ENCODE measurements at regions not wholly inside any gene's neighbourhood (a gene's known extent, or its start where the extent isn't known, plus 50 kb on each side); places are given as distances from the start of the nearest gene placed in this dataset.

DNA sequence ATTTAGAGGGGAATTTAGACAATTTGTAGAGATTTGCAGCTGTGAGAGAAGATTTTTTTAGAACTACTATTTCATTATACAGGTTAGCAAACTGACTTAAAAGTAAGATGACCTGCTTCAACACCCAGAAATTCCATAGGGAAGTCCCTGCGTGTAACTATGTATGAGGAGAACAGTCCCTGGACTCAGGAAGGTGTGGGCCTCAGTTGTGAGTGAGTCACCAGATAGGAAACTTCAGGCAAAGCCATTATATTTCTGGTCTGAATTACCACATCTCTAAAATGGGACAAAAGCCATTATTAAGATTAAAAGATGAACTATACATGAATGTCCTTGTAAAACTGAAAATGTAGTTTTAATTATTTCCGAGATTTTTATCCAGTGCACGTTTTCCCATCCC is 488.3 kb upstream of the GOLIM4 start:
- DNase-seq (ENCODE audit: low read depth), result no peak

DNA sequence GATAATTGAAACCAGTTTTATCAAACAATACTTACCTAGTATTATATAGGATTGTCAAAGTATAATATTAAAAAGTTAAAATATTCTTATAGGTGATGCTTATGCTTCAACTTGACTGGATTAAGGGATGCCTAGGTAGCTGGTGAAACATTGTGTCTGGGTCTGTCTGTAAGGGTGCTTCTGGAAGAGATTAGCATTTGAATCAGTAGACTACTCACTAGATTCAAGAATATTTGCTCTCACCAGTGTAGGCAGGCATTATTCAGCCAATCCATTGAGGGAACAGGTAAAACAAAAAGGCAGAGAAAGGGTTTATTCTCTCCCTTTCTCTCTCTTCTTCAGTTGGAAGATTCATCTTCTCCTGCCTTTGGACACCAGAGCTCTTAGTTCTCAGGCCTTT is 486.8 kb upstream of the GOLIM4 start:
- no peak for DNase-seq (ENCODE audit: low read depth)

DNA sequence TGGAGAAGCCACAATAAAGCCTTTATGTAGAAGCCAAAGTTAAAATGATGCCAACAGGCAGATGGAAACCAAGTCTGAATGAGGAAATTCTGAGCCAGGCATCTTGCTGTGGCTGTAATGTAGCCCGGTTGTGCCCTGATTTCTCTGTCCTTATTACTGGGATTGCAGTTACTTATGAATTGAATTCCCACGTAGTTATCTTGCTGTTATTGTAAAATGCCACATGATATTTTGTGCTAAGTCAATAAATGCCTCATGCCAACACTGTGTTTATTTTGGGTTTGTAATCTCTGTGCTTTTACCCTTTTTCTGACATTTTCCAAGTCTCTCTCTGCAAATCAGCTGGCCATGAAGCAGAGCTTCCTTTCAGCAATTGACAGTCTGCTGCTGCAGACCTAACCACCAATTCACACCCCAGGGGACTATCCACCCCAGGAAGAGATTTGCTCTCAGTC is 486.1 kb upstream of the GOLIM4 start:
- no peak for DNase-seq (ENCODE audit: low read depth)

DNA sequence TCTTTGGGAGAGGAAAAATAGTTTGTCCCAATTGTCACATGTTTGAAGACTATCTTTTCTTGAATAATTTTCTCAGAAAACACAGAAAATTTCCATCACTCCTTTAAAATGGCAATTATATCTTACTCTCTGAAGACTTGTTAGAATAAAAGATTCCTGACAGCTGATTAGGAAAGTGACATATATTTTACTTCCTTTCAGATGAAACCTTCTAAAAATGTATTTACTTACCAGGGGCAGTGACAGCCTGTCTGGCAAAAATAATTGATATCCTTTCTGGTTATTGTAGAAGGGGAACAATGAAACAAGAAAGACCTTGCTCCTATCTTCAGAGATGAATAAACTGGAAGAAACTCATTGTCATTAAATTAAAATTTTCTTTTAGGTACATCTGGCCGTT is 483.3 kb upstream of the GOLIM4 start:
- no peak for DNase-seq (ENCODE audit: low read depth)

DNA sequence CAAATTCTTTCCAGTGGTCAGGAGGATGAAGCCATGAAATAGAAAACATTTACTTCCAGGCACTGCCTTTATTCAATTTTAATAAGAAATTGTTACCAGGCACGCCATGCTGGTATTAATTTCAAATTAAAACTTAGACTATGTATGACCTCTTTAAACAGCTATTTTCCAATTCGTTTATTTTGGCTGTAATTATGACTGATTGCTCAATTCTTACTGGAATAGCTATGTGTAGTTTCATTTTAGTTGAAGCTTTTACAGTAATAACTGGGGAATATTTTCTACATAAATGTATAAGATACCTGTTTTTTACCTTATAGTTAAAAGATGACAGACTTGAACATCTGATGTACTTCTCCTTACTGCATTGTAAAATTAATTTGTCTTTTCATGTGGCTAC is 480.0 kb upstream of the GOLIM4 start:
- DNase-seq (ENCODE audit: low read depth), result no peak

DNA sequence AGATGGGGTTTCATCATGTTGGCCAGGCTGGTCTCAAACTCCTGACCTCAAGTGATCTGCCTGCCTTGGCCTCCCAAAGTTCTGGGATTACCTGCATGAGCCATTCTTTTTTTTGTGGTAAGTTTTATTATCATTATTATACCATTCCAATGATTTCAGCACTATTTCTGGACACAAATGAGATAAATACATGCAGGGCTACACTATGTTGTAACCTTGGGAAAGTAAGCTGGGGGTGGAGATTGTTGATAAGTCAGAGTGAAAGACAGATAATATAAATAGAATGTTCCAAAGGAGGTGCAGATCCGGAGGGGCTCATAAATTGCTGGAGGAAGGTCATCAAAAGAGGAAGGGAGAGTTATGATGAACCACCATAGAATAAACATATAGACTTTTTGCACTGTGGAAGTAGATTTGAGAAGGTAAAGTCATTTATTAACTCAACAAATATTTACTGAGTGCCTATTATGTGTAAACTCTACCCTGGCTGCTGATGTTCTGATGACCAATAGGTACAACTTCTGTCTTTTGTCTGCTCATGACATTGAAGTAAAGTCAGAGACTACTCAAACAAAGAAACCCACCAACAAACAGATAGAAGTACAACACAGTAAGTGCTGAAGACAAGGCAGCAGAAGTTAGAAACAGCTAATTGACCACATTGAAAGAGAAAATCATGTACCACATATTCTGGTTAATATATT is 478.9 kb upstream of the GOLIM4 start:
- DNase-seq (ENCODE audit: low read depth), result no peak

DNA sequence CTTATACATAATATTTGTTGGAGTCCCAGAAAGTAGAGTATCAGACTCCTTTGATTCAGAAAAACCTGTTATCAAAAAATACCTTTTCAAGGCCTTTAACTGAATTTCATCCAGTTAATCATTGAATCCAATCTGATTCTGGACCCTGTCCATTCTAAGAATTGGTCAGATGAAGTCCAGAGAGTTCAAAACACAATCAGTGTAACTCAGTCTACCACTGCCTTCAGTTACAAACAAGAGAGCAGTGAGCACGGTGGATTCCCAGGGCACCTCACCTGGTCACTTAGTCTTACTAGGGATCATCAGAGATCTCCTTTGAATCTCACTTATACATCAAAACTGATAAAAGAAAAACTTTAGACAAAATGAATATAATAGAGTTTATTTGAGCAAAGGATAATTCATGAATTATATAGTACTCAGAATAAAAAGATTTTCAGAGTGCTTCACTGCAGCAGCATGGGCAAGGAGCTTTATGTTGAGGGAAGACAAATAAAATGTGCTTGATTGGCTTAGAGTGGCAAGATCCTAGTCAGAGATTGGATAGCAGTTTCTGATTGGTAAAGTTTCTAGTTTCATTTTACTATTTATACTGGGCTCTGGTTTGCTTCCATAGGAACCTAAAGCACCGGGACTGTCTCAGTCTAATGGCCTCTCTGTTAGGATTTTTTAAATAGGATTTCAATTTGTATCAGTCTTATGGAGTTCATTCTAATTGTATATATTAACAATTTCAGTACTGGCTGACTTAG is 474.9 kb upstream of the GOLIM4 start:
- DNase-seq (ENCODE audit: low read depth), result no peak

DNA sequence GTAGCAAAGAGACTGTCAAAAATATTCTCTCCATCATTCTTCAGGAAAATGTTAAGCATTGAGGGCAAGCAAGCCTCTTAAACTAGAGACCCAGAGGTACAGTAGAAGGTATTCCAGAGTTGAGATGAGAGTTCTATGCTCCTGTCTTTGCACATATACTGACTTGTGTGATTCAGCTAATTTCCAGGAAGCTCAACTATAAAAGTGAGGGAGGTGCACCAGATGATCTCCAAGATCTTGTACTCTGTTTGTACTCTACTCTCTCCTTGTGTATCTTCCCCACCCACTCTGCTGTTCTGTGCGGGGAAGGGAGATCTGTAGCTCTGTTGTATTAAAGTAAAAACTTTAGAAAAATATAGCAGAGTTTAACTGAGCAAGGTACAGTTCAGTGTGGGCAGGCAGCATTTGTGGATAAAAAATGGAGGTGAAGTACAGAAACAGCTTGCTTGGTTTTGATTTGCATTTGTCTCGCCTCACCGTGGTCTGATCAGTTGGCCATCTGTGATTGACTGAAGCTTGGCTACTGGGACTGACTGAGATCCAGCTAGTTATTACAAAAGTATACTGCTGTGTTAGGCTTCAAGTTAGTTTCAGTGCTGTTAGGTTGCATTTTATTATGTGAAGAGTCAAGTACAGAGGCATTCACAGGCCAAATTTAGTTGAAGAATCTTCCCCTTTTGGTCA is 463.1 kb upstream of the GOLIM4 start:
- no peak for DNase-seq (ENCODE audit: low read depth)

DNA sequence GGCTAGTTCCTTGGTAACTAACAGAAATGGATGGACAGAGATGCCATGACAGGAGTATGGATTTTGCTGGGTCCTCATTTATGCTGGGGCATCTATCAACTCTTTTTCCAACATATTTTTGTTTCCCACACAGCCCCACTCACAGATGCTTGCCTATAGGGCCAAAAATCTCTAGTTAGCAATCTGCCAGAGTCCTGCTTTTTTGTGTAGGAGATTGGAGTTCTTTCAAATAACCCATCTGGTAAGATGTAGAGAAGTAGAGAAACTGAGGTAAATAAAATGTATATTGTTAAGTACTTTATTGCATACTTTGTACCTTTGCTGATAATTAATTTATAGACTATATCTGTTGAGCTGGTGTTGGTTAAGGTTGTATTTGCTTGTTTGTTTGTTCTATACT is 456.5 kb upstream of the GOLIM4 start:
- no peak for DNase-seq (ENCODE audit: low read depth)

DNA sequence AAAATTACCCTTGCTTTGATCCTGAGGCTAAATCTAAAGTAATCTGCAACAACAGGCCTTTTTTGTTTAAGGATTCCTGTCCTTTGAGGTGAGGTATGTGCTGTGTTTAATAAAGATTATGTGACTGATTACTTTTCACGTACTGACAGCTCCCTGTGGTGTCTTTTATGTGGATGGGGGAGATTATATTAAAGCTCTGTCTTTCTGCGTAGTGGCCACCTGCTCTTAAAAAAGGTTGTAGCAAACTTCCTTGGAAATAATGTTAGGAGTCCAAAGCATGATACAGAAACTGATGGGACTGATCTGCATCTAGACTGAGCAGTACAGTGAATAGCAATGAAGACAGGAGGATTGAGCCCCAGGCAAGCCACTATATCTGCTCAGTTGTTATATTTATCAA is 453.0 kb upstream of the GOLIM4 start:
- DNase-seq (ENCODE audit: low read depth), result no peak

DNA sequence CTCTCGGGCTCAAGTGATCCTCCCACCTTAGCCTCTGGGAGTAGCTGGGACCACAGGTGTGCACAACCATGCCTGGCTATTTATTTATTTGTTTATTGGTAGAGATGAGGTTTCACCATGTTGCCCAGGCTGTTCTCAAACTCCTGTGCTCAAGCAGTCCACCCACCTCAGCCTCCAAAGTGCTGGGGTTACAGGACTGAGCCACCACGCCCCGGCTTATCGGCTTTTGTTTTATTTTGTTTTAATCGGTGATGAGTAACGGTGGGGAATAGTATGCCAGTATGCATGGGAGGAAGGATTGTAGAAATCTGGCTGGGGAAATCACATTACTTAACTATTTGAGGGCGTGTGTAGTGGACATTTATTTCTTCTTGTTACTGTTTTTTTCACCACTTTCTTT is 451.0 kb upstream of the GOLIM4 start:
- DNase-seq (ENCODE audit: low read depth), result no peak

DNA sequence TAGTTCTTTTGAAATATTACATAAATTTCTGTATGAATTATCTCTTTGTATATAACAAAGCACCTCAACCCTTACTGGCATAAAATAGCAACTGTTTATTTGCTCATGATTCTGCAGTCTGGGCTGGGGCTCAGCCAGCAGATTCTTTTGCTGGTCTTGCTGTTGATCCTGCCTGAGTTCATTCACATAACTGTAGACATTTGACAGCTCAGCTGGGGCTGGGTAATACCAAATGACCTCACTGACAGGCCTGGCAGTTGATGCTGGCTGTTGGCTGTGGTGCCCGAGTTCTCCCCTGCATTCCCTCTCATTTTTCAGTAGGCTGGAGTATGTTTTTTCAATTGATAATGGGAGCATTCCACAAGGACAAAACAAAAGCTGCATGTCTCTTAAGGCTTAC is 449.9 kb upstream of the GOLIM4 start:
- no peak for DNase-seq (ENCODE audit: low read depth)

DNA sequence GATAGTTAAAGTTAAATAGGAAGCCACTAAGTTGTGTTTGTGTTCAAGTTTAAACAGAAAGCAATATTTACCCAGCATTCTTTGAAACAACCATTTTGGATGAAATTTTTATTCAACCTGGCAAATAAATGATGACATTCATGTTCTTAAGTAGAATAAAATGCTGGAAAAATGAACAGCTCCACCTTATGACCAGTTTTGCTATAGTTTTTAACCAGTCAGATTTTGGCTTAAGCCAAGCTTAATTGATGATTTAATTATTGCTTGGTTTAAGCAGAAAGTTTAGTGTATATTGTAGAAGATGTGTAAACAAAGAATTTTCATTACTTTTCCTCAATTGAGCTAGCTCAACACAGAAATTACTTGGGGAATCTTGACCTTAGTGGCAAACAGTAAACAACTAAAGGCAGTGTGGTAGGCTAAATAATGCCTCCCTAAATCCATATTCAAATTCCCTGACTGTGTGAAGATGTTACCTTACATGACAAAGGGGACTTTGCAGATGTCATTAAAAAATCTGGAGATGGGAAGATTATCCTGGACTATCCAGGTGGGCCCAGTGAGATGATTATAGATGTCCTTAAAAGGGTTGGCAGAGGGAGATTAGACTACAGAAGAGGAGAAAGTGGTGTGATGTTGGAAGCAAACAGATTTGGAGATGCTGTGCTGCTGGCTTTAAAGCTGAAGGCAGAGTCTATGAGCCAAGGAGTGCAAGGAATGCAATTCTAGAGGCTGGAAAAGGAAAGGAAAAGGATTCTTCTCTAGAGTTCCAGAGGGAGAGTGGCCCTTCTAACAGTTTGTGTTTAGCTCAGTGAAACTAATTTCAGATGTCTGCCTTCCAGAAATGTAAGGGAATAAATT is 448.6 kb upstream of the GOLIM4 start:
- DNase-seq (ENCODE audit: low read depth), result no peak

DNA sequence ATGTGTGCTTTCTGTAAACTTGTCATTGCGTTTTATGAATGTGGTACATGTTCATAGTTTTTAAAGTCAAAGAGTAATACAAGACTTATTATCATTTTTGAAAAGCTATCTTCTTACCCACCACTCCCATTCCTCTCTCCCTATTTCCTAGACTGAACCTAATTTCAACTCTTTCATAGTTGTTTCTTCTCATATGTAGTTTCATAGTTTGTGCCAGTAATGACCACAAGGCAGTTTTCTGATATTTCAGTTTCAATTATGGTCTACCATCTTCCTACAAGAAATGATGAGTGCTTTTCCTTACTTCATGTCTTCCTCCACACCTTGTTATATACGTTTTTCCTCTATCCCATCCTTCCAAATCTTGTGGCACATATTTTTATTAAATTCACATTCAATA is 445.0 kb upstream of the GOLIM4 start:
- DNase-seq (ENCODE audit: low read depth), result no peak

DNA sequence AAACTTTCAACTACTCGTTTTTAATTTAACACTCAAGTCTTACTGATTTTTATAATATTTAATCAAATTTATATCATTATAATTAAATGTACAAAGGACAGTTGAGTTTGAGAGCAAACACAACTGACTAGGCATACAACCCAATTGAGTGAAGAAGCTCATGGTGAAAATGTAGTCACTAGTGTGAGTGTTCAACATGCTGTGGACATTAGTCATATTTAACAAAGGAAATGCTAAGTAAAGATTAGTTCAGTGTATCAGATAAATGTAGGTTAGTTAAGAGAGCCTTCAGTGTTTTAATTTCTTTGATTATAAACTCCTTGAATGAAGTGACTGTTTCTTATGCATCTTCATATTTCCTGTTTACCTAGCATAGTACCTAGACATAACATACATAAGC is 444.2 kb upstream of the GOLIM4 start:
- no peak for DNase-seq (ENCODE audit: low read depth)

DNA sequence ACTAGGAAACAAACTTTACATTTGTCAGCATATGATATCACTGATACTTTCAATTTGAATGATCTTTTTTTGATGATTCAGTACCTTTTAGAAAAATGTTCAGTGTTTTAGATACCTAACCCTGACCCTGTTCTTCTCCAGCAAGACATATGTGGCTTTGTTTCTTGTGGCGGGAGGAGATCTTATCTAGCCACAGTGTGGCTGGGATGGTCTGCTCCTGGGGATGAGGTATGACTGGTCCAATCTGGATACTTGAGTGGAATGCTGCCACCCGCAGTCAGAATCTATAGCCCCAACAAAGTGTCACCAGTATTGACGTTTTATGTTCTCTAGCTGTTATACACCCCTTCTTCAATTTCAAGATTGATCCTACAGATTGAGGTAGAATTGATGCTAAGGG is 439.0 kb upstream of the GOLIM4 start:
- DNase-seq (ENCODE audit: low read depth), result no peak

DNA sequence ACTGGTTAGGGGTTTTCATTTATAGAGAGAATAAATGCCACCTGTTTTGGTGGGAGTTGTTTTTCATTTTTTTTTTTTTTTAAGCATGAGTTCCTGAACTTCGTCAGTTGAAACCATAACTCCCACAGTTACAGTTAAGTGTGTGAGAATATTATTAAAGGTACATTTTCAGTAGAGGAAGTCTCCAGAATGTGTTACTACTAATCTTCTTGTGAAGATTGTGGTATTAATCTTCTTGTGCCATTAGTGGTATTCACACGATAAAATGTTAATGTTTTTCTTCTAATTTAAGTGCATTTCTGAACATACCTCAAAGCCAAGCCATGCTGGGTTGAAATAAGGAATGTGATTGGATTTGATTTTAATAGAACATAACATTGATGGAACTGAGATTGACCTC is 437.9 kb upstream of the GOLIM4 start:
- no peak for DNase-seq (ENCODE audit: low read depth)

DNA sequence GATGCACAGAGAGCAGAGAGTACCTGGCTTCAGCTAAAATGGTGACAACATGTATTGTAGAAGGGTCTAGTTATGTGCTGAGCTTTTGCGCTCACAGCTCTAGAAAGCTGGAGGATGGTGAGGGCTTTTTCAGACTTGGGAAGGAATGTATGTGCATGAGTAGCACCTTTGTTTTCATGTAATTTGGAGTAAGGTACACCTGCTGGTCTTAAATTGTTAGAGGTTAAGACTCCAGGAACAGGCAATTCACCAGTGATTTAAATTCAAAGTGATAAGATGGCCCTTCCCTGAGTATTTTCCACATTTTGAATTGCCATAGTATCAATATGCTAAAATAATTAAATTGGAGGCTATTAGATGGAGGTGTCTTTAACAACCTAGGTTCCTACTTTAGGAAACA is 436.4 kb upstream of the GOLIM4 start:
- DNase-seq (ENCODE audit: low read depth), result no peak

DNA sequence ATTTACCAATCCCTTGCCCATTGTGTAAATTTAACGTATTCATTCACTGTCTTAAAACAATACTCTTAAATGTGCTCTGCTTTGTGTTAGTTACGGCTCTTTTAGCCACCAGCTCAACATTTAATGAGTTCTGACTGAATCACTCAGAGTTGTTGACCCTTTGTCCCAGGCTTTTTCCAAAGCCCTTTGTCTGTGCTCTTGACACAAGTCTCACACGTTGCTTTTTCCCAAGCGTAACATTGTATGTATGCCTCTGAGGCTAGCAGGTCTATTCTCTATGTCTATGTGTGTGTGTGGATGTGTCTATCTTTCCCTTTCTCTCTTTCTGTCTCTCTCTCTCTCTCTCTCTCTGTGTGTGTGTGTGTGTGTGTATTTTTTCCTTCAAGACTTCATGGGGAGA is 435.4 kb upstream of the GOLIM4 start:
- DNase-seq (ENCODE audit: low read depth), result no peak

DNA sequence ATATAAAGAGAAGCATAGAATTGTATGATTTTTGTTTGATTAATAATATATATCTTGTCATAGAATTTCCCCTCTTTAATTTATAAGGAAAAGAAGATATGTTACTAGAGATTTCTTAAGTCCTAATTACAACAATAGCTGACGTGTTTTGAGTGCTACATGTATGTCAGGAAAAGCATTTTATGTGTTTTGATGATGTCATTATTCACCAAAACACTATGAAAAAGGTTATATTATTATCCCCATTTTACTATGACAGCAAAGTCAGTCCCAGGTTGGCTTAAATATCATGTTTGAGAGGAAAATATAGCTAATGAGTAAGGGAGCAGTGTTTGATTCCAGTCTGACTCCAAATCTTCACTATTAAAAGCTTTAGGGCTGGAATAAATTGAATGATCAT is 428.4 kb upstream of the GOLIM4 start:
- DNase-seq (ENCODE audit: low read depth), result no peak

DNA sequence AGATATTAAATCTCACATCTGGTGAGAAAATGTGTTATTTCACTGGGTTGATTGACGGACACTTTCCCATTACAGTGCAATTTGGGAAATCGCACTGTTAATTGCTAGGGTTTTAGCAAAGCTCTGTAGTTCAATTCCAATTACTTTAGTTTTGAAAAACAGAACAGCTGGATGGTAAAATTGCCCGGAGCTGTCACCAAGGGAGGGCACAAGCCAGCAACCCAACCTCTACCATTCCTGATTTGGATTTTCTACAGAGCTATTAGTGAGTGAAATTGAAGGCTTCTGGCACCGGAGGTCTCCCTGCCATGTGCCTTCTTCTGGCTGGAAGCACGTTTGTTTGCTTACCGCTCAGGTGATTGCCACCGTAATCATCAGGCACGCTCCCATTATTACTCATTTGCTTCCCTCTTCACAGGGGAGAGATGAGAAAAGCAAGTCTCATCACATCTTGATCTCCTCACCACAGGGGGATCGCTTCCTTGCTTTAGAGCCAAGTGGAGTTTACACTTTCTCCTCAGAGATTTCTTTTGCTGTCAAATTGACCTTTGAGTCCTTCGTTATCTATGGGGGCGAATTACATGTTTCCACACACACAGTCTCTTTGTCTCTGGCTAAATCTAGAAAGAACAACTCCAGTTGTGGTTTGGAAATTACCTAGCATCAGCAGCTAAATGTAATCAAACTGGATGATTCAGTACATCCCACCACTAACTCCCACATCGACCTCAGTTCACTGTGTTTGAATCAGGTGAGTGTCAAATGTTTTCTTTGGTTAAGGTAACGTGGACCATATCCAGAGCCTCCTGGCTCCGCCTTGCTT is 421.7 kb upstream of the GOLIM4 start:
- DNase-seq (ENCODE audit: low read depth), result no peak

DNA sequence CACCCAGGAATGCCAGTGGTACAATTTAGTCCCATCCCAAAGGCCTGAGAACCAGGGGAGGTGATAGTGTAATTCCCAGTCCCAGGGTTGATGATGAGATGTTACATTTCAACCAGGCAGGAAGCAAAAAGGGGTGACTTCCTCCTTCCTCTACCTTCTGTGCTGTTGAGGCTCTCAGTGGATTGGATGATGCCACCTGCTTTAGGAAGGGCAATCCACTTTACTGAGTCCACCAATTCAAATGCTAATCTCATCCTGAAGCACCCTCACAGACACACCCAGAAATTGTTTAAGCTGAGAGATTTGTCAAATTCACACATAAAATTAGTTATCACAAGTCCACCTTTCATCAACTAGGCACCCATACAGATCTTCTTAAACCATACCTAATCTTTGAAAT is 418.5 kb upstream of the GOLIM4 start:
- DNase-seq (ENCODE audit: low read depth), result no peak

All from amniotic epithelial cell (primary cell).